ENCODE measurements at regions not wholly inside any gene's neighbourhood (a gene's known extent, or its start where the extent isn't known, plus 50 kb on each side); places are given as distances from the start of the nearest gene placed in this dataset.
A peak's percentile ranks its signal among the peaks of the same experiment; 100 is the strongest.

DNA sequence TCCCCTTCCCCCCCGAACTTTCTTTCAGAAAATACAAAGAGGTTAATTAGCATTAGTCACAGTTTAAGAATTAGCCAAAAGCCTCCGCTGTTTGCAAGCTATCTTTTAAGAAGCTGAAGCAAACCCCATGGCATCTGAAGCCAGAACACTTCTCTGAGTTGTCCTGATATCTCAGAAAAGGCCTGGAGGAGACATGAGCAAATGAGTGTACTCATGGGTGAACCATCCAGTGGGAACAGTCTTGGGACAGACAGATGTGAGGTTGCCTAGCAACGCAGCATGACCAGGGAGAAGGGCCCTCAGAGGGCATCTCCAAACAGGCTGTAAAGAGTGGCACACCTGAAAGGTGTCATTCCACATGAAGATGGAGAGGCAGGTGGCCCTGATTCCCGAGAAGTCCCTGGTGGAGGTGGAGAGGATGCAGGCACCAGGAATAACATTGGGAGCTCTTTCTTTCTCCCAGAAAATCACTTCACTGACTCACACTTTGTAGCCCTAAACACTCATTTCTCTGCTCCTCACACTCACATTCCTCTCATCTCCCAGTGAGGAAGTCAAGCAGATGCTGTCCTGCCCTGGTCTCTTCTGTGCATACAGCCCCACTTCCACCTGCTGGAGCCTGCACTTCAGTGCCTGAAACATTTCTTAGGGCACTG, 87.0 kb upstream of the TSHZ3 start:
- Histone ChIP-seq H2BK20ac (ENCODE audit: low read depth, low read length) (no peak overlapping the region), H3K14ac (replicated peaks; ENCODE audit: low read depth, low read length) (no peak overlapping the region), H3K9me1 (ENCODE audit: insufficient read depth, low read length) (no peaks in the 10 kb centered on the region), H3K79me1 (ENCODE audit: low read depth in 1 of 2, low read length in 2 of 2) (no peaks in the 10 kb centered on the region), H2BK120ac (ENCODE audit: low read depth, low read length) (no peak overlapping the region), H2BK15ac (ENCODE audit: low read depth, low read length) (no peak overlapping the region), H3K4me2 (ENCODE audit: low read depth, low read length) (no peak overlapping the region), H2AK5ac (ENCODE audit: low read depth, low read length) (no peak overlapping the region), H4K91ac (ENCODE audit: insufficient read depth, low read depth, low read length) (no peak overlapping the region), H3K9ac (ENCODE audit: low read depth, low read length) (no peak overlapping the region), H2AFZ (replicated peaks; ENCODE audit: low read length, poor library complexity) (no peak overlapping the region), H3K9me3 (ENCODE audit: control insufficient read depth, insufficient read depth, low read length) (0 out of 2 replicates have a peak, but pooled peaks cover 2% of the 10 kb centered on the region), H4K5ac (ENCODE audit: low read depth, low read length) (no peak overlapping the region), H3K56ac (ENCODE audit: extremely low read depth, insufficient read depth, low read length) (no peak overlapping the region), H2AK9ac (replicated peaks; ENCODE audit: low read depth, low read length, poor library complexity) (no peak overlapping the region), H3K27me3 (ENCODE audit: control insufficient read depth, insufficient read depth, low read length) (peaks cover 5% of the 10 kb centered on the region), H3K4me3 (ENCODE audit: insufficient read depth, low read depth, low read length) (no peak overlapping the region), H2BK5ac (ENCODE audit: low read depth, low read length, poor library complexity, severe bottlenecking) (no peak overlapping the region), H3K23ac (ENCODE audit: low read depth, low read length) (no peak overlapping the region), H3K18ac (ENCODE audit: low read depth, low read length) (no peak overlapping the region), H4K20me1 (ENCODE audit: insufficient read depth, low read length) (no peaks in the 10 kb centered on the region), H3K27ac (ENCODE audit: insufficient read depth, low read length) (no peak overlapping the region), H3K36me3 (ENCODE audit: control insufficient read depth, insufficient read depth, low read length) (no peaks in the 10 kb centered on the region), H3K4ac (ENCODE audit: low read depth, low read length) (no peak overlapping the region), H3K4me1 (ENCODE audit: control insufficient read depth, insufficient read depth, low read length) (peaks cover 3% of the 10 kb centered on the region; the same call in 1 of the 2 replicates), H4K8ac (ENCODE audit: low read depth in 2 of 2, low read length in 2 of 2) (no peak overlapping the region)
- dilution Hi-C loops (cut with HindIII; ENCODE audit: low sequenced_read_pairs, unreplicated experiment) = no loop called here
- ChIA-PET POLR2A (ENCODE audit: unreplicated experiment) (no interaction called here), CTCF (no interaction called here)
- BruUV-seq (replicated peaks) = no TSS peak
- in situ Hi-C loops (cut with MboI; ENCODE audit: low sequenced_read_pairs) = no loop called here
- intact Hi-C loops (cut with micrococcal nuclease) = no loop called here
- ATAC-seq (ENCODE audit: low read depth) (no peak), DNase-seq (peak; percentile 24)
- 80% methylated on average over 1 of the region's 4 CpGs; no CpG with 5 or more reads in 1 of the 2 experiments for WGBS, 2 experiments (ENCODE audit: extremely low coverage in 2 of 2, insufficient read length in 1 of 2)
- no peak for TF ChIP-seq FOS (IDR thresholded peaks at IDR 0.05; ENCODE audit: low read depth, low read length)
- TF ChIP-seq RFX5 (IDR thresholded peaks at IDR 0.05; ENCODE audit: low read depth, low read length) = no peak
- no peak for TF ChIP-seq MXI1 (IDR thresholded peaks at IDR 0.05; ENCODE audit: borderline replicate concordance, low read depth, low read length)
- TF ChIP-seq MAZ (IDR thresholded peaks at IDR 0.05; ENCODE audit: borderline replicate concordance, low read depth, low read length) = no peak
- no peak for TF ChIP-seq SMC3 (IDR thresholded peaks at IDR 0.05; ENCODE audit: low read depth, low read length)
- TF ChIP-seq CHD1 (IDR thresholded peaks at IDR 0.05; ENCODE audit: low read depth, low read length) = no peak
- TF ChIP-seq, protein P1, sequence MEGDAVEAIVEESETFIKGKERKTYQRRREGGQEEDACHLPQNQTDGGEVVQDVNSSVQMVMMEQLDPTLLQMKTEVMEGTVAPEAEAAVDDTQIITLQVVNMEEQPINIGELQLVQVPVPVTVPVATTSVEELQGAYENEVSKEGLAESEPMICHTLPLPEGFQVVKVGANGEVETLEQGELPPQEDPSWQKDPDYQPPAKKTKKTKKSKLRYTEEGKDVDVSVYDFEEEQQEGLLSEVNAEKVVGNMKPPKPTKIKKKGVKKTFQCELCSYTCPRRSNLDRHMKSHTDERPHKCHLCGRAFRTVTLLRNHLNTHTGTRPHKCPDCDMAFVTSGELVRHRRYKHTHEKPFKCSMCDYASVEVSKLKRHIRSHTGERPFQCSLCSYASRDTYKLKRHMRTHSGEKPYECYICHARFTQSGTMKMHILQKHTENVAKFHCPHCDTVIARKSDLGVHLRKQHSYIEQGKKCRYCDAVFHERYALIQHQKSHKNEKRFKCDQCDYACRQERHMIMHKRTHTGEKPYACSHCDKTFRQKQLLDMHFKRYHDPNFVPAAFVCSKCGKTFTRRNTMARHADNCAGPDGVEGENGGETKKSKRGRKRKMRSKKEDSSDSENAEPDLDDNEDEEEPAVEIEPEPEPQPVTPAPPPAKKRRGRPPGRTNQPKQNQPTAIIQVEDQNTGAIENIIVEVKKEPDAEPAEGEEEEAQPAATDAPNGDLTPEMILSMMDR (conservative IDR thresholded peaks at IDR 0.05; ENCODE audit: low read depth, low read length) = no peak
- TF ChIP-seq RCOR1 (IDR thresholded peaks at IDR 0.05; ENCODE audit: insufficient replicate concordance, low read length) = no peak

All from IMR-90 (cell line).